HG02970 (cell line): ENCODE measurements at regions not wholly inside any gene's neighbourhood (a gene's known extent, or its start where the extent isn't known, plus 50 kb on each side); places are given as distances from the start of the nearest gene placed in this dataset.
"Not testable (repeated sequence)": the region's sequence is repeated elsewhere in the genome, so short reads cannot be mapped to it uniquely, and the experiment has no call there.

Source experiments
- ATAC-seq: cut with Tn5 transposase; IDR thresholded peaks from one replicate; pipeline ENCODE4 v1.9.1; 2021; ENCODE audit warnings: mild to moderate bottlenecking, moderate library complexity, moderate number of reproducible peaks; ENCODE audit not compliant: unreplicated experiment, low FRiP score

- ATAC-seq, result no peak
Measured at GRCh38 chr4:45284400-45285085, 558.2 kb upstream of the GNPDA2 start.

GRCh38 chr4:45283352-45283751, 557.0 kb upstream of the GNPDA2 start:
- ATAC-seq, result no peak

GRCh38 chr4:45280121-45280520, 553.8 kb upstream of the GNPDA2 start:
- no peak for ATAC-seq

GRCh38 chr4:45275862-45276261, 549.5 kb upstream of the GNPDA2 start:
- ATAC-seq, result no peak

DNA sequence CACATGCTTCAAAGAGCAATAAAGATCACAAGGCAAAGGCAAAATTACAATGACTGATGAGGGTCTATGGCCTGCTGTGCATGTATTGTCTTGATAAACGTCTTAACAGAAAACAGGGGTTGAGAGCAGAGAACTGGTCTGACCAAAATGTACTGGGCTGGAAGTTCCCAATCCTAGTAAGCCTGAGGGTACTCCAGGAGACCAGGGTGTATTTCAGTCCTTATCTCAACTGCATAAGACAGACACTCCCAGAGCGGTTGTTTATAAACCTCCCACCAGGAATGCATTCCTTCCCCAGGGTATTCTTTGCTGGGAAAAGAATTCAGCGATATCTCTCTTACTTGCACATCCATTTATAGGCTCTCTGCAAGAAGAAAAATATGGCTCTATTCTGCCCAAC, 521.8 kb upstream of the GNPDA2 start:
- ATAC-seq, result not testable (repeated sequence)

DNA sequence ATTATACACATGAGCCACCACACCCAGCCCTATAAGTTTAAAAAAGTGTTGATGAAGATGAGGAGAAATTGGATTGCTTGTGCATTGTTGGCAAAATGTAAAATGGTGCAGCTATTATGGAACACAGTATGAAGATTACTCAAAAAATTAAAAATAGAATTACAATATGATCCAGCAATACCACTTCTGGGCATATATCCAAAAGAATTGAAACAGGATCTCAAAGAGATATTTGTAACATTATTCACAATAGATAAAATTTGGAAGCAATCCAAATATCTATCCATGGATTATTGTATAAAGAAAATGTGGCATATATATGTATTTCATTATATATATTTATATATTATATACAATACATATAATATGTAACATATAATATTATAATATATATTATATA, 515.6 kb upstream of the GNPDA2 start:
- ATAC-seq, result no peak

- no peak for ATAC-seq
Measured at GRCh38 chr4:45229206-45229605, 502.9 kb upstream of the GNPDA2 start.

DNA sequence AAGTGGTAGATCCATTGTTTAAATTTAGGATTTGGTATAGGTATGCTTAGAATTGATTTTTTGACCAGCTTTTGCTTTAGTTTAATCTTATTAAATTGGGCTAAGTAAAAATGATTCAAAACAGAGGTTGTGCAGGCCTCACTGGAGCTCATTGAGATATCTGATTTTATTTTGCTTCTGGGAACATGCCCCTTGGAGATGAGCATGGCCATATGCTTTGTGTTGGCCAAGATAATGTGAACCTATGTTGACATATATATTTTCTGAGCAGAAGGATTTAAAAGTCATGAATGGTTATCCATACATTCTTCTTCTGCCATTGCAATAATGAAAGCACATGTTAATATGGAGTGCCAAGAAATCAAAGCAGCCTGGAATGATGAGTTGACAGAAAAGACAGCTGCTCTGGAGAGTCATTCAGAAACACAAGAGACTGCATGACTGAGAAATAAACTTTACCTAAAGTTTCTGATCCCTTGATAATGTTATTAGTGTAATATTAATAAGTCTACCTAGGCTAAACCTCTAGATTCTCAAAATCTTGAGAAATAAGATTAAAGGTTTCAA, 489.7 kb upstream of the GNPDA2 start:
- no peak for ATAC-seq

- ATAC-seq, result not testable (repeated sequence)
Measured at GRCh38 chr4:45208476-45208875, 482.1 kb upstream of the GNPDA2 start.

DNA sequence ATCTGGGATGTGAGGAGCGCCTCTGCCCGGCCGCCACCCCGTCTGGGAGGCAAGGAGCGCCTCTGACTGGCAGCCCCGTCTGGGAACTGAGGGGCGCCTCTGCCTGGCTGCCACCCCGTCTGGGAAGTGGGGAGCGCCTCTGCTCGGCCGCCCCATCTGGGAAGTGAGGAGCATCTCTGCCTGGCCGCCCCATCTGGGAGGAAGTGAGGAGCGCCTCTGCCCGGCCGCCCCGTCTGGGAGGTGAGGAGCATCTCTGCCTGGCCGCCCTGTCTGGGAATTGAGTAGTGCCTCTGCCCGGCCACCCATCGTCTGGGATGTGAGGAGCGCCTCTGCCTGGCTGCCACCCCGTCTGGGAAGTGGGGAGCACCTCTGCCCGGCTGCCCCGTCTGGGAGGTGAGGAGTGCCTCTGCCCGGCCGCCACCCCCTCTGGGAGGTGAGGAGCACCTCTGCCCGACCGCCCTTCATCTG, 481.5 kb upstream of the GNPDA2 start:
- not testable (repeated sequence) for ATAC-seq

DNA sequence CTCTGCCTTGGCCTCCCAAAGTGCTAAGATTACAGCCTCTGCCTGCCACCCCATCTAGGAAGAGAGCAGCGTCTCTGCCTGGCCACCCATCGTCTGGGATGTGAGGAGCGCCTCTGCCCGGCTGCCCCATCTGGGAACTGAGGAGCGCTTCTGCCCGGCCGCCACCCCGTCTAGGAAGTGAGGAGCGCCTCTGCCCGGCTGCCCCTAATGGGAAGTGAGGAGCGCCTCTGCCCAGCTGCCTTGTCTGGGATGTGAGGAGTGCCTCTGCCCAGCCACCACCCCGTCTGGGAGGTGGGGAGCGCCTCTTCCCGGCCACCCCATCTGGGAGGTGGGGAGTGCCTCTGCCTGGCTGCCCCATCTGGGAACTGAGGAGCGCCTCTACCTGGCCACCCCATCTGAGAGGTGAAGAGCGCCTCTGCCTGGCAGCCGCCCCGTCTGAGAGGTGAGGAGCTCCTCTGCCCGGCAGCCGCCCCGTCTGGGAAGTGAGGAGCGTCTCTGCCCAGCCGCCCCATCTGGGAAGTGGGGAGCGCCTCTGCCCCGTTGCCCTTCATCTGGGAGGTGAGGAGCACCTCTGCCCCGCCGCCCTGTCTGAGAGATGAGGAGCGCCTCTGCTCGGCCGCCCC, 481.0 kb upstream of the GNPDA2 start:
- not testable (repeated sequence) for ATAC-seq

GRCh38 chr4:45199736-45200135, 473.4 kb upstream of the GNPDA2 start:
- no peak for ATAC-seq

DNA sequence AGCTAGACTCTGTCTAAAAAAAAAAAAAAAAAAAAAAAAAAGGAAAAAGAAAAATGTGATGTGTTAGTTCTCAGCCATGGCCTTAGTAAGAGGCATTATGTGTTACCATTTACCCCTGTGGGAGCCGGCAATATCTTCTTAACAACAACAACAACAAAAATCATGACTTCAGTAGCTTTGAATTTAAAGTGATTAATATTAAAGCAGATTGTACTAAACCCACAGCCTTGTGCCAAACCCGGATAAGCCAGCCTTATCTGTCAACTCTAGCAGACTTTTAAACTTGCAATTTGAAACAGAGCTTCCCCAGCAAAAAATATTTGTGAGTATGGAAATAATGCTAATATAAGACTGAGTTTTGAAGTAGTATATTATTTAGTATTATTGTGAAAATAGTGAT, 462.1 kb upstream of the GNPDA2 start:
- no peak for ATAC-seq

- no peak for ATAC-seq
Measured at GRCh38 chr4:45186249-45186648, 459.9 kb upstream of the GNPDA2 start.

- ATAC-seq, result no peak
Measured at GRCh38 chr4:45183905-45184304, 457.5 kb upstream of the GNPDA2 start.

DNA sequence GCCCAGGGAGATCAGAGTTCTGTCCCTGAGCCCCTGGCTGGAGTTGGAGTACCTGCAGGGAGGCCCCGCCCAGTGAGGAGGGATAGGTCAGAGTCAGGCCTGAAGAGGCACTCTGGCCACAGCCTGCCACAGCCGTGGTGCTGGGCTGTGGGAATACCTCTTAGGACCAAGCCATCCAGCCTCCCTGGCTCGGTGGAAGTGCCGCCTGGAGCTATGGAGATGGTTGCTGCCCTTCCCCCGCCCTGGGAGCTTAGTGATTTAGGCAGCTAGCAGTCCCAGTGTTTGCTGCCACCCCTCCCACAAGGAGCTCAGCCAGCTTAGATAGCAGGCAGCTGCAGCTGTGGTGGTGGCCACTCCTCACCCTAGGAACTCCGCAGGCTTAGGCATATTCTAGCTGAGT, 446.3 kb upstream of the GNPDA2 start:
- ATAC-seq, result no peak

- ATAC-seq, result no peak
Measured at GRCh38 chr4:45160951-45161350, 434.6 kb upstream of the GNPDA2 start.

- no peak for ATAC-seq
Measured at GRCh38 chr4:45155081-45155777, 428.9 kb upstream of the GNPDA2 start.

DNA sequence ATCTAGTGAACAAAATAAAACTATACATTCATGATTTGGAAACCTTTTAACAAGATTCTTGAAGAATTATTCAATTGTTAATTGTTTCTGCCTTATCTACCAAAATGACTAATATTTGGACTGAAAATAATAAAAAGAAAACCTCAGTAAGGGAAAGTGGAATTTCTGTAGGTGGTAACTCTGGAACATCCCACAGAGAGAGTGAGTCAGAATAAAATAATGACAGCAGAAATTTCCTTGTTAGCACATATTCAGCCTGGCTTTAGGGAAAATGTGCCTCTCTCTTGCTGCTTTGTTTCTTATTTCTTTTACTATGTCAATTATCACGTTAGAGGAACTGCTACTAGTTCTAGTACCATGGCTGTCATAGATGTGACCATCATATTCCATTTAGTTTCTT, 421.5 kb upstream of the GNPDA2 start:
- no peak for ATAC-seq

DNA sequence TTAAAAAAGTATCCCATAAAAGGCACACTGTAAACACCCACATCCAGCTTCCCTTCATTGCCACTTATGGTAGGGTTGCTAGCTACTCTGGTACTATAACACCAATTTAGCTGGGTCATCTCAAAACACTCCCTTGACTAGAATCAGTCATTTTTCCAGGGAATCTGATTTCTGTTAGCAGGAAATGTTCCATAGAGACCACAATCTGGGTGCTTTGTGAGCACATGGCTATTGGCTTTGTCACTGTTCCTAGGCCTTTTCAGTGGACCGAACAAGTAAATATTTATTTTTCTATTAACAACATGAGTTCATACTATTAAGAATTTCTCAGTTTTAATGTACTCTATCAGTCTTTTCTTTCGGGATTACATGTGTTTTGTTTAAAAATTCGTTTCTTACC, 404.7 kb upstream of the GNPDA2 start:
- no peak for ATAC-seq

DNA sequence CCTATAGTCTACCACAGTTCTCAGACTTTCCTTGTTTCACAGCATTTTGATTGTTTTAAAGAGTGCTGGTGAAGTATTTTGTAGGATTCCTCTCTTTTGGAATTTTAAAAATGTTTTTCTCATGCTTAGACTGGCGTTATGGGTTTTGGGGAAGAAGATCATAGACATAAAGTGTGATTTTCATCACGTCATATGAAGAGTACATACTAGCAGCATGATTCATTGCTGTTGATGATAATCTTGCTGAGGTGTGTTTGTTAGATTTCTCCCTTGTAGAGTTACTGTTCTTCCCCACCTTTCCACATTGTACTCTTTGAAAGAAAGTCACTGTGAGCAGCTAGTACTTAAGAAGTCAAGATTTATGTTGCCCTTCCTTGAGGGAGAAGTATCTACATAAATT, 396.1 kb upstream of the GNPDA2 start:
- ATAC-seq, result no peak
